VCaP (cell line): ENCODE measurements at regions not wholly inside any gene's neighbourhood (a gene's known extent, or its start where the extent isn't known, plus 50 kb on each side); places are given as distances from the start of the nearest gene placed in this dataset.

Experiments used
- H3K27ac ChIP-seq: fragments of 450-650 bp; 2 replicates; pipeline ENCODE4 v1.5.1; 2017
- TF ChIP-seq, protein P1 (sequence below): fragments of 450-650 bp; conservative IDR thresholded peaks from 2 replicates; pipeline ENCODE4 v1.5.1; 2017; ENCODE audit warnings: mild to moderate bottlenecking, moderate library complexity

DNA sequence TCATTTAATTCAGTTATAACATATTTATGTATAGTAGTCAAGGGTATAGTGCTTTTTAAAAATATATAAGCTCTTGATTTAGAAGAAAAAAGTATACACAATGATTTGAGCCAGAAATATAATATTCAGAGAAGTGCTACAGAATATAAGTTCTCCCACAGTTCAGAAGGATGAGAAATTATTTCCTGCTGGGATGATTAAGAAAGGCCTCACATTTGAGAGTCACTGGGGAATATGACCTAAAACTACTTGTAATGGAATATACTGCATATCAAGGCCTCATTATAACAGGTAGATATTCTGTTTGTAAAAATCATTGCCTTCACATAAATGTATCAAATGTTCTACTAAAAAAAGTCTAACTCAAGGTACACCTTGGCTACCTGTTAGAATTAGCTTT lies 203.5 kb downstream of the MBD2 start:
- TF ChIP-seq, protein P1, sequence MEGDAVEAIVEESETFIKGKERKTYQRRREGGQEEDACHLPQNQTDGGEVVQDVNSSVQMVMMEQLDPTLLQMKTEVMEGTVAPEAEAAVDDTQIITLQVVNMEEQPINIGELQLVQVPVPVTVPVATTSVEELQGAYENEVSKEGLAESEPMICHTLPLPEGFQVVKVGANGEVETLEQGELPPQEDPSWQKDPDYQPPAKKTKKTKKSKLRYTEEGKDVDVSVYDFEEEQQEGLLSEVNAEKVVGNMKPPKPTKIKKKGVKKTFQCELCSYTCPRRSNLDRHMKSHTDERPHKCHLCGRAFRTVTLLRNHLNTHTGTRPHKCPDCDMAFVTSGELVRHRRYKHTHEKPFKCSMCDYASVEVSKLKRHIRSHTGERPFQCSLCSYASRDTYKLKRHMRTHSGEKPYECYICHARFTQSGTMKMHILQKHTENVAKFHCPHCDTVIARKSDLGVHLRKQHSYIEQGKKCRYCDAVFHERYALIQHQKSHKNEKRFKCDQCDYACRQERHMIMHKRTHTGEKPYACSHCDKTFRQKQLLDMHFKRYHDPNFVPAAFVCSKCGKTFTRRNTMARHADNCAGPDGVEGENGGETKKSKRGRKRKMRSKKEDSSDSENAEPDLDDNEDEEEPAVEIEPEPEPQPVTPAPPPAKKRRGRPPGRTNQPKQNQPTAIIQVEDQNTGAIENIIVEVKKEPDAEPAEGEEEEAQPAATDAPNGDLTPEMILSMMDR, result no peak
- no peak overlapping the region for H3K27ac ChIP-seq

DNA sequence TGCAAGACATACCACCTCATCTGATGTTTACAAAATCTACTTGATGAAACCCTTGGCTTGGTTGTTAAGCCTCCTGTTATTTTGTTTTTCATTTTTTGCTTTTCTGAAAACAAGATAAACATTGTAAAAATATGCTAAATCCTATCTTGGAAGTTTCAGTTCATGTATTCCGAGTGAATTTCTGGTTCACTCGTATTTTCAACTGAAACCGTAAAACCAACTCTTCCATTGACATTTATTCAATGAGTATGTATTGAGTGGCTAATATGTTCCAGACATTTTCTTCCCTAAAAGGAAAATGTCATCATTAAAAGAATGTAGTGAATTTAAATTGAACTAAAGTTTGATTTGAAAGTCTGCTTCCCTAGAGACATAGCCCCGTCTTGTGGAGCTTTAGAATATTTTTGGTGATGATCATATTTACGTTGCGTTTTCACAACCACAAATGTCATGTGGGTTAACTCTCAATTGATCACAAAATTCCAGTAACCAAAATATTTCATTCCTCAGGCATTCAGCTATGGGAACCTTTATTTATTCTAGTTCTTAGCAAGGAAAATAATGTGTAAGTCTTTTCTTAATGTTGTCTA lies 204.2 kb downstream of the MBD2 start:
- no peak overlapping the region for H3K27ac ChIP-seq
- TF ChIP-seq, protein P1, result no peak

DNA sequence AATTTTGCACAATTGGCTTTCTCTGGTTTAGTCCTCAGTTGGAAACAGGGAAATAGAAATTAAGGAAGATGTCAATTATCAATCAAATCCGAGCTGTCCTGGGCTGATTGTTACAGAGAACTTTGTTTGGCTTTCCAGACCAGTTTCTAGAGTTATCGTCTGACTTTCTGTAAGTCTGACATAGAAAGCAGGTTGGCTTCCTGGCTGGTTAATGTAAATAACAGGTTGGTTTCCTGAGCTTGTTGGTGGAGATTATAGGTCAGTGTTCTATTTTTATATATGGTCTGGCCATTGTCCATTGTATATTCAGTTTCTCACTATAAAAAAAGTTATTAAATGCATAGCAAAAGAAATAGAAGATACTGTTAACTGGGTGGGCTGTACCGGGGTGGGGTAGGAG lies 204.8 kb downstream of the MBD2 start:
- TF ChIP-seq, protein P1, result no peak
- no peak overlapping the region for H3K27ac ChIP-seq

DNA sequence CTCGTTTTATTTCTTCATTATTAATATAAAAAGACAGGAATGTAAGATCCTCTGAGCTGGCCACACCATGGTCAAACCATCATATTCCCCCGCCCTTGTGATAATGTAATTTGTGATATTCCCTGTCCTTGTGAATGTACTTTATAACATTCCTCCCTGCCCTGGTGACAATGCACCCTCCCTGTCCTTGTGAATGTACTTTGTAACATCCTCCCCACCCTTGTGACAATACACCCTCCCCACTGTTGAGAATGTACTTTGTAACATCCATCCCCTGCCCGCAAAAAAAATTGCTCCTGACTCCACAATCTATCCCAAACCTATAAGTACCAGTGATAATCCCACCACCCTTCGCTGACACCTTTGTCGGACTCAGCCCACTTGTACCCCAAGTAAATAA lies 211.0 kb downstream of the MBD2 start:
- TF ChIP-seq, protein P1, result no peak
- no peak overlapping the region for H3K27ac ChIP-seq

DNA sequence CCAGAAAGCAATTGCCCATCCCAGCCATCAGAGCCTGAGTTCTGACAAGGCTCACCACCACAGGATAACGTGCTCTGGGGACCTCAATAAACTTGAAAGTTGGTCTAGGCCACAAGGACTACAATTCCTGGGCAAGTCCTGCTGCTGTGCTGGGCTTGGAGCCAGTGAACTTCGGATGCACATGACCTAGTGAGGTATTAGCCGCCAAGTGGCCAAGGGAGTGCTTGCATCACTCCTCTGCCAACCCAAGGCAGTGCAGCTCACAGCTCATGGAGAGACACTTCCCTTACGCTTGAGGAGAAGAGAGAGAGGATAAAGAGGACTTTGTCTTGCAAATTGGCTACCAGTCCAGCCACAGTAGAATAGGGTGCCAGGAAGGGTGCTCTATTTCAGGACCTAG lies 219.6 kb downstream of the MBD2 start:
- no peak overlapping the region for H3K27ac ChIP-seq
- TF ChIP-seq, protein P1, result no peak

DNA sequence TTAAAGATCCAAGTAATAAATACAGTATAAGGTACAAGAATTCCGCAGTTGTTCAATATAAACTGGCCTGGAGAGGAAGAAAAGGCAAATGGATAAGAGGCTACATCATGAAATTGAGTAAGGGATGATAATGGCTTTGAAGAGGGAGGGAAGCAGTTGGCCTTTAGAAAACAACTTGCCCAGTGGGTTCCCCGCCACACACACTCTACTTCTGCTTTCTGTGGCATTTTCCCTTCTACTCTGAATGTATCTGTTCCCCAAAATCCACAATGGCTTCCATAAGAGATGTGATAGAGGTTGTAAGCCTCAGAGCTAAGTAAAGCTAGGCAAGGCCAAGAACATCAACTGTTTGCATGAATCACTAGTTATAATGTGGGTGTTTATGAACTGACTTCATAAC lies 221.3 kb downstream of the MBD2 start:
- TF ChIP-seq, protein P1, result no peak
- H3K27ac ChIP-seq, result no peak overlapping the region

DNA sequence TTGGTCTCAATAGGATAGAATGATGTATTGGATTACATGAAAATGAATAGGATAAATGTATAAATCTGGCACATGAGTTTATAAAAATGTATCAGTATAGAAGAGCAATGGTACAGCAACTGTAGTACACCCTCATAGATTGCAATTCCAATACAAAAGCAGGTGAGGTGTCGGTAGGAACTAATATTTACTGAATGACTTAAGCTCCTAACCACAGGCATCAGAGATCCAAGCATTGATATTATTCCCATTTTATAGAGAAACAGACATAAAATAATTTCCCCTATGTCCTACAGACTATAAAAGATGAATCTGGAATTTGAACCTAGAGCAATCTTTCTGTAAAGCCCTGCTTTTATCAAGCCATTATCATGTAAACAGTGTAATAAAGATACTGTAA lies 227.4 kb downstream of the MBD2 start:
- TF ChIP-seq, protein P1, result no peak
- H3K27ac ChIP-seq, result no peak overlapping the region
